ENCODE measurements at regions not wholly inside any gene's neighbourhood (a gene's known extent, or its start where the extent isn't known, plus 50 kb on each side); places are given as distances from the start of the nearest gene placed in this dataset.
"Not testable (repeated sequence)": the region's sequence is repeated elsewhere in the genome, so short reads cannot be mapped to it uniquely, and the experiment has no call there.

GRCh38 chr13:69279213-69279612 is 828.4 kb upstream of the ATXN8OS start:
- no peak for DNase-seq (ENCODE audit: low spot score)

GRCh38 chr13:69274231-69274630 is 833.4 kb upstream of the ATXN8OS start:
- DNase-seq (ENCODE audit: low spot score) = no peak

- DNase-seq (ENCODE audit: low spot score) = no peak
Measured at GRCh38 chr13:69264362-69265334, 843.0 kb upstream of the ATXN8OS start.

- DNase-seq (ENCODE audit: low spot score) = no peak
Measured at GRCh38 chr13:69243366-69243765, 864.3 kb upstream of the ATXN8OS start.

- no peak for DNase-seq (ENCODE audit: low spot score)
Measured at GRCh38 chr13:69234171-69234570, 873.5 kb upstream of the ATXN8OS start.

GRCh38 chr13:69226427-69226826 is 881.2 kb upstream of the ATXN8OS start:
- no peak for DNase-seq (ENCODE audit: low spot score)

- not testable (repeated sequence) for DNase-seq (ENCODE audit: low spot score)
Measured at GRCh38 chr13:69221633-69222498, 885.8 kb upstream of the ATXN8OS start.

- no peak for DNase-seq (ENCODE audit: low spot score)
Measured at GRCh38 chr13:69213396-69213795, 894.2 kb upstream of the ATXN8OS start.

GRCh38 chr13:69204620-69205019 is 903.0 kb upstream of the ATXN8OS start:
- no peak for DNase-seq (ENCODE audit: low spot score)

- DNase-seq (ENCODE audit: low spot score) = peak; percentile 87
Measured at GRCh38 chr13:69202996-69203395, 904.6 kb upstream of the ATXN8OS start.

- no peak for DNase-seq (ENCODE audit: low spot score)
Measured at GRCh38 chr13:69199664-69200063, 908.0 kb upstream of the ATXN8OS start.

- no peak for DNase-seq (ENCODE audit: low spot score)
Measured at GRCh38 chr13:69198706-69199105, 908.9 kb upstream of the ATXN8OS start.

GRCh38 chr13:69194130-69194529 is 913.5 kb upstream of the ATXN8OS start:
- no peak for DNase-seq (ENCODE audit: low spot score)

GRCh38 chr13:69180034-69180433 is 927.6 kb upstream of the ATXN8OS start:
- no peak for DNase-seq (ENCODE audit: low spot score)

GRCh38 chr13:69178000-69178399 is 929.6 kb upstream of the ATXN8OS start:
- DNase-seq (ENCODE audit: low spot score) = no peak

GRCh38 chr13:69168436-69168835 is 939.2 kb upstream of the ATXN8OS start:
- DNase-seq (ENCODE audit: low spot score) = no peak

GRCh38 chr13:69155136-69155535 is 952.5 kb upstream of the ATXN8OS start:
- no peak for DNase-seq (ENCODE audit: low spot score)

- no peak for DNase-seq (ENCODE audit: low spot score)
Measured at GRCh38 chr13:69142101-69142500, 965.5 kb upstream of the ATXN8OS start.

- no peak for DNase-seq (ENCODE audit: low spot score)
Measured at GRCh38 chr13:69124996-69125395, 982.6 kb upstream of the ATXN8OS start.

GRCh38 chr13:69109891-69110525 is 997.6 kb upstream of the ATXN8OS start:
- no peak for DNase-seq (ENCODE audit: low spot score)

- no peak for DNase-seq (ENCODE audit: low spot score)
Measured at GRCh38 chr13:69108486-69108885, 999.1 kb upstream of the ATXN8OS start.

- no peak for DNase-seq (ENCODE audit: low spot score)
Measured at GRCh38 chr13:69107436-69107835, 1000.2 kb upstream of the ATXN8OS start.
